ENCODE measurements at regions not wholly inside any gene's neighbourhood (a gene's known extent, or its start where the extent isn't known, plus 50 kb on each side); places are given as distances from the start of the nearest gene placed in this dataset.

DNA sequence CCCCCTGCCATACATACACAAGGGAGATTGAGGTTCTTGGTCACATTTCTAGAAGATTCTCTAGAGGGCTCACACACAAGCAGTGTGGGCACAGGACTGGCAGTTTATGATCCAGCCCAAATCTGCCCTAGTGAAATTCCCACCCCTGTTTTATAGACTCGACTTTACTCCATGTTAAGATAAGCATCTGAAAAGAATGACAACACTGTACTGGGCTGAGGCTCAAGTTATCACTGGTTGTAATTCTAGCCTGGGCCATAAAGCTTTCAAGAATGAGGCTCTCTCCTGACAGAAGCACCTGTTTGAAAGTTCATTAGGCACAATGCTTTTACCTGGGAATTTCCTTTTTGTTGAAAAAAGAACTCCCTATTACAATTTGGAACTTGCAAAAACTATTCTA lies 195.6 kb upstream of the GLI3 start:
- TF ChIP-seq, protein P1, sequence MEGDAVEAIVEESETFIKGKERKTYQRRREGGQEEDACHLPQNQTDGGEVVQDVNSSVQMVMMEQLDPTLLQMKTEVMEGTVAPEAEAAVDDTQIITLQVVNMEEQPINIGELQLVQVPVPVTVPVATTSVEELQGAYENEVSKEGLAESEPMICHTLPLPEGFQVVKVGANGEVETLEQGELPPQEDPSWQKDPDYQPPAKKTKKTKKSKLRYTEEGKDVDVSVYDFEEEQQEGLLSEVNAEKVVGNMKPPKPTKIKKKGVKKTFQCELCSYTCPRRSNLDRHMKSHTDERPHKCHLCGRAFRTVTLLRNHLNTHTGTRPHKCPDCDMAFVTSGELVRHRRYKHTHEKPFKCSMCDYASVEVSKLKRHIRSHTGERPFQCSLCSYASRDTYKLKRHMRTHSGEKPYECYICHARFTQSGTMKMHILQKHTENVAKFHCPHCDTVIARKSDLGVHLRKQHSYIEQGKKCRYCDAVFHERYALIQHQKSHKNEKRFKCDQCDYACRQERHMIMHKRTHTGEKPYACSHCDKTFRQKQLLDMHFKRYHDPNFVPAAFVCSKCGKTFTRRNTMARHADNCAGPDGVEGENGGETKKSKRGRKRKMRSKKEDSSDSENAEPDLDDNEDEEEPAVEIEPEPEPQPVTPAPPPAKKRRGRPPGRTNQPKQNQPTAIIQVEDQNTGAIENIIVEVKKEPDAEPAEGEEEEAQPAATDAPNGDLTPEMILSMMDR (IDR thresholded peaks at IDR 0.05; ENCODE audit: low read depth, low read length) = no peak
- TF ChIP-seq EZH2phosphoT487 (IDR thresholded peaks at IDR 0.05; ENCODE audit: low read depth) = no peak
